HG03103 (cell line): ENCODE measurements at regions not wholly inside any gene's neighbourhood (a gene's known extent, or its start where the extent isn't known, plus 50 kb on each side); places are given as distances from the start of the nearest gene placed in this dataset.
"Not testable (repeated sequence)": the region's sequence is repeated elsewhere in the genome, so short reads cannot be mapped to it uniquely, and the experiment has no call there.

Experiments used
- ATAC-seq: cut with Tn5 transposase; IDR thresholded peaks from one replicate; pipeline ENCODE4 v1.9.1; 2021; ENCODE audit warnings: low read depth; ENCODE audit not compliant: unreplicated experiment

DNA sequence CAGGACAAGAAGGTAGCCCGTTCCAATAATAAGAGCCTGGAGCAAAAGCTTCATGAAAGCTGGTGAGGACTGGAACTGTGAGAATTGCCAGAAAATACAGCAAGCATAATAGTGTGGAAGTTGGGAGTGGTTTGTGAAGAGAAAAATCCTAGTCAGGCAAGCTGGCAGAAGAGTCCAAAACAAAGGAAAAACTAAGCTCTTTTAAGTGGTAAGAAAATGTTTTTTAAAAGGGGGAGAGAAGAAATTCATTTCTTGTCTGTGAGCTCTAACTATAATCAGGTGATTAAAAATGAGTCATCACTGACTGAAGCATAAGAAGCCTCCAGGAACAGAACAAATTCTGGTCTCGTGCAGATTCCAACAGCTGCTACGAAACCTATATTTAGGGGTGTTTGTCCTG, 102.6 kb downstream of the CAAP1 start:
- no peak for ATAC-seq

- no peak for ATAC-seq
Measured at GRCh38 chr9:26786564-26786963, 106.0 kb downstream of the CAAP1 start.

- no peak for ATAC-seq
Measured at GRCh38 chr9:26782899-26783298, 109.7 kb downstream of the CAAP1 start.

- no peak for ATAC-seq
Measured at GRCh38 chr9:26781906-26782305, 110.7 kb downstream of the CAAP1 start.

- ATAC-seq: not testable (repeated sequence)
Measured at GRCh38 chr9:26780307-26780706, 112.3 kb downstream of the CAAP1 start.

DNA sequence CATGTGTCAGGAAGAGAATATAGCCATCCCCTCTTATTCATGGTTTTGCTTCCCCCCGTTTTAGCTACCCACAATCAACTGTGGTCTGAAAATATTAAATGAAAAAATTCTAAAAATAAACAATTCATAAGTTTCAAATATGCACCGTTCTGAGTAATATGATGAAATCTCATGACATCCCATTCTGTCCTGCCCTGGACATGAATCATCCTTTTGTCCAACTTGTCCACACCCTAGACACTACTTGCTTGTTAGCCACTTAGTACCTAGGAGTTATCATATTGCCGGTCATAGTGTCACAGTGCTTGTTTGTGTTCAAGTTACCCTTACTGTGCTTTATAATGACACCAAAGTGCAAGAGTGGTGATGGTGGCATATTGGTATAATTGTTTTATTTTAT, 113.5 kb downstream of the CAAP1 start:
- ATAC-seq: no peak

DNA sequence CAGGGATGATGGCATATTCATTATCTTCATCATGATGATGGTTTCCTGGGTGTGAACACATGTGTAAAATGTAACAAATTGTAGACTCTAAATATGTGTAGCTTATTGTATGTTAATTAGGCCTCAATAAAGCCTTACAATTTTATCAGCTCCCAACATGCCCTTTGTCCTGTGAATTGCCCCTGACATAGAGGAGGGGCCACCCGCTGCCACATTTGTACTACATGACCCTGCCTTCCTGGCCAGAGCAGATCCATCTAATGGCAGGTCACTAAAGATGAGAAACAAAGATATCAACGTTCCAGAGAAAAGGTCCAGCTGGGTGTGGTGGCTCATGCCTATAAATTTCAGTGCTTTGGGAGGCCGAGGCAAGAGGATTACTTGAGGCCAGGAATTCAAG, 117.2 kb downstream of the CAAP1 start:
- ATAC-seq: no peak

- no peak for ATAC-seq
Measured at GRCh38 chr9:26773056-26773455, 119.5 kb downstream of the CAAP1 start.

GRCh38 chr9:26770821-26771220, 121.8 kb downstream of the CAAP1 start:
- no peak for ATAC-seq

GRCh38 chr9:26768145-26768544, 124.5 kb downstream of the CAAP1 start:
- no peak for ATAC-seq

- ATAC-seq: no peak
Measured at GRCh38 chr9:26760675-26761074, 131.9 kb downstream of the CAAP1 start.

- no peak for ATAC-seq
Measured at GRCh38 chr9:26758655-26759054, 133.9 kb downstream of the CAAP1 start.

DNA sequence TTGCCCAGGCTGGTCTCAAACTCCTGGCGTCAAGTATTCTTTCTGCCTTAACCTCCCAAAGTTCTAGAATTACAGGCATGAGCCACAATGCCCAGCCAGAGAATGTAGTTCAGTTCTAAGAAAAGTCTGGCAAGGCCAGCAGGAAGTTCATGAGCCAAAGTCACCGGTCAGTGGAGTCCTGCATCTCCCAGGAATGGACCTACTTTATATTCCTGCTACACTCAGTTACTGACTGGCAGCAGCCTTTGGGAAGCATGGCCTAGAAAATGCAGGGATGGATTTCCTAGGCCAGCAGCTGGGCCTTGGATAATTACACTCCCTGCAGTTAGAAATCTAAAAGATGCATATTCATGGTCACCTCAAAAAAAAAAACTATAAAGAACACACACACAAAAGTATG, 135.7 kb downstream of the CAAP1 start:
- no peak for ATAC-seq

DNA sequence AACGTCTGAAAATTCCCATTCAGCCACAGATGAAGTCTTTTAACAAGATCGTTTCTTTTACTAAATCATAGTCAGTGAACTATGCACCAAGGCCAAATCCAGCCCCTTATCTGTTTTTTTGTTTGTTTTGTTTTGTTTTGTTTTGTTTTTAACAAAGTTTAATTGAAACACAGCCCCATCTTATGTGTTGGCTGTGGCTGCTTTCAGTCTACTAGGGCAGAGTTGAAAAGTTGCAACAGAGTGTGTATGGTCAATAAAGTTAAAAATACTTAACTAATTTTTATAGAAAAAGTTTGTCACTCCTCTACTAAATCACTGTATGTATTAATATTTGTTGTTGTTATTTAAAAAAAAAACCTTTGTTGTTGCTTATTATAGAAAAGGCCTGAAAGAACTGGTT, 137.1 kb downstream of the CAAP1 start:
- ATAC-seq: no peak

GRCh38 chr9:26754509-26755164, 138.0 kb downstream of the CAAP1 start:
- ATAC-seq: no peak

DNA sequence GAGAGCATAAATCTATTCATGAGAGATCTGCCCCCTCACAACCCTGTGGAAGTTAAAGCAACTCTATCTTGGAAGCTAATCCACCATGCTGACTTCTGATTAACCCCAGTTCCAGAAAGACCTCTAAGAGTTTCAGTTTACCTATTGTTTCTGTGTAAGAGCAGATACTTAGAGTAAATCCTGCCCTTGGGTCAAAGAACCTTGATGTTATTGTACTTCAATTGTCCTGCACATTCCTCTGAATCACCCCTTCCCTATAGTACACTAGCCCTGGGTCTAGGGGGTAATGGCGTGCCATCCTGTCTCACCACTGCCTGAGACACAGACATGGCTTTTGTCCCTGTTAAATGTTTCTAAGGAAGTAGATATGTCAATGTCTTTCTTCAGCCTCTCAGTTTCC, 138.6 kb downstream of the CAAP1 start:
- ATAC-seq: no peak

DNA sequence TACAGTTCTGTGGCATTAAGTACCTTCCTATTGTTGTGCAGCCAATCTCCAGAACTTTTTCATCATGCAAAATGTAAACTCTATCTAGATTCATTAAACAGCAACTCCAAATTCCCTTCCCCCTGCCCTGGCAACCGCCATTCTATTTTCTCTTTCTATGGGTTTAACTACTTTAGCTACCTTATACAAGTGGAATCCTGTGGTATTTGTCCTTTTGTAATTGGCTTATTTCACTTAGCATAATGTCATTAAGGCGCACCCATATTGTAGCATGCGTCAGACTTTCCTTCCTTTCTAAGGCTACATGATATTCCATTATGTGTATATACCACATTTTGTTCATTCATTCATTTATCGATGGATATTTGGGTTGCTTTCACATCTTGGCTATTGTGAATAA, 142.4 kb downstream of the CAAP1 start:
- ATAC-seq: no peak

GRCh38 chr9:26748449-26749058, 144.0 kb downstream of the CAAP1 start:
- no peak for ATAC-seq

GRCh38 chr9:26747611-26748010, 145.0 kb downstream of the CAAP1 start:
- no peak for ATAC-seq

DNA sequence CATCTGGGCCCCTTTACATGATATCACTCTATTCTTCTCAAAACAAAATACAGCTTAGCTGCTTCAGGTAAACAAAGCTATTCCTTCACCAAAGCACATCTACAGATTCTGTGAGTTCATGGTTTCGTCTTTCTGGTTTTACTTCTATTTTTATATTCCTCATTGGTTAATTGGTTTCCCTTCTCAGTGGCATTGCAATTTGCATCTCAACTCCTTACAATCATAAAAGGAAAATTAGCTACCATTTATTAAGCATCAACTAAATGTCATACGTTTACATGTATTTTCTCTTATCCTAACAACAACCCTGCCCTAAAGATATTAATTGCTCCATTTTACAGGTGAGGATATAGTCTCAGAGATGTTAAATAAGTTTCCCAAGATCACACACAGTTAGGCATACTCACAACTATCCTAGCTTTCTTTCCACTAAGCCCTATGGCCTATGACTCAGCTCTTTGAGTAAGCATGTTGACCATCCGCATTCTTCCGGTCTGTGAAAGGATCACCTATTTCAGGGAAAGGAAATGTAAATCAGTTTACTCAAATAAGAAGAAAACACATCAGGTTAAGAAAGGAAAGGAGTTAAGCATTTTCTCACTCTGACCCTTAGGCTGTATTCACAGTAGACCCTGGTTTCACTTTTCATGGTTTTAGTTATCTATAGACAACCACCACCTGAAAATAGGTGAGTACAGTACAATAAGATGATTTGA, 146.1 kb downstream of the CAAP1 start:
- ATAC-seq: peak; percentile 85

GRCh38 chr9:26745111-26745510, 147.5 kb downstream of the CAAP1 start:
- ATAC-seq: no peak
